ENCODE measurements at regions not wholly inside any gene's neighbourhood (a gene's known extent, or its start where the extent isn't known, plus 50 kb on each side); places are given as distances from the start of the nearest gene placed in this dataset.
"Not testable (repeated sequence)": the region's sequence is repeated elsewhere in the genome, so short reads cannot be mapped to it uniquely, and the experiment has no call there.

GRCh38 chr2:52668724-52669123 lies 1098.9 kb upstream of the CHAC2 start:
- in situ Hi-C loops (cut with HindIII; ENCODE audit: low pct_ligation_motif_present, low pct_unique_long_range_greater_than_20kb, low sequenced_read_pairs), result no loop called here
- no peak for DNase-seq

- in situ Hi-C loops (cut with HindIII; ENCODE audit: low pct_ligation_motif_present, low pct_unique_long_range_greater_than_20kb, low sequenced_read_pairs), result no loop called here
- DNase-seq, result no peak
Observed at GRCh38 chr2:52659546-52659945, 1108.1 kb upstream of the CHAC2 start.

GRCh38 chr2:52658598-52658997 lies 1109.0 kb upstream of the CHAC2 start:
- DNase-seq, result no peak
- in situ Hi-C loops (cut with HindIII; ENCODE audit: low pct_ligation_motif_present, low pct_unique_long_range_greater_than_20kb, low sequenced_read_pairs), result no loop called here

- DNase-seq, result no peak
- in situ Hi-C loops (cut with HindIII; ENCODE audit: low pct_ligation_motif_present, low pct_unique_long_range_greater_than_20kb, low sequenced_read_pairs), result no loop called here
Observed at GRCh38 chr2:52639692-52640091, 1127.9 kb upstream of the CHAC2 start.

GRCh38 chr2:52632543-52632942 lies 1135.1 kb upstream of the CHAC2 start:
- in situ Hi-C loops (cut with HindIII; ENCODE audit: low pct_ligation_motif_present, low pct_unique_long_range_greater_than_20kb, low sequenced_read_pairs), result no loop called here
- DNase-seq, result no peak

GRCh38 chr2:52629944-52630343 lies 1137.7 kb upstream of the CHAC2 start:
- in situ Hi-C loops (cut with HindIII; ENCODE audit: low pct_ligation_motif_present, low pct_unique_long_range_greater_than_20kb, low sequenced_read_pairs), result no loop called here

GRCh38 chr2:52629531-52629930 lies 1138.1 kb upstream of the CHAC2 start:
- in situ Hi-C loops (cut with HindIII; ENCODE audit: low pct_ligation_motif_present, low pct_unique_long_range_greater_than_20kb, low sequenced_read_pairs), result no loop called here

More at GRCh38 chr2:52629944-52630343, 1137.7 kb upstream of the CHAC2 start:
- no peak for DNase-seq

GRCh38 chr2:52622266-52622665 lies 1145.3 kb upstream of the CHAC2 start:
- no peak for DNase-seq
- in situ Hi-C loops (cut with HindIII; ENCODE audit: low pct_ligation_motif_present, low pct_unique_long_range_greater_than_20kb, low sequenced_read_pairs), result no loop called here

More at GRCh38 chr2:52629531-52629930, 1138.1 kb upstream of the CHAC2 start:
- no peak for DNase-seq

- in situ Hi-C loops (cut with HindIII; ENCODE audit: low pct_ligation_motif_present, low pct_unique_long_range_greater_than_20kb, low sequenced_read_pairs), result no loop called here
- no peak for DNase-seq
Observed at GRCh38 chr2:52613064-52613463, 1154.5 kb upstream of the CHAC2 start.

- no peak for DNase-seq
- in situ Hi-C loops (cut with HindIII; ENCODE audit: low pct_ligation_motif_present, low pct_unique_long_range_greater_than_20kb, low sequenced_read_pairs), result no loop called here
Observed at GRCh38 chr2:52611759-52612158, 1155.8 kb upstream of the CHAC2 start.

GRCh38 chr2:52608030-52608429 lies 1159.6 kb upstream of the CHAC2 start:
- in situ Hi-C loops (cut with HindIII; ENCODE audit: low pct_ligation_motif_present, low pct_unique_long_range_greater_than_20kb, low sequenced_read_pairs), result no loop called here
- no peak for DNase-seq

GRCh38 chr2:52597346-52597745 lies 1170.3 kb upstream of the CHAC2 start:
- DNase-seq, result no peak
- in situ Hi-C loops (cut with HindIII; ENCODE audit: low pct_ligation_motif_present, low pct_unique_long_range_greater_than_20kb, low sequenced_read_pairs), result no loop called here

GRCh38 chr2:52594026-52594425 lies 1173.6 kb upstream of the CHAC2 start:
- in situ Hi-C loops (cut with HindIII; ENCODE audit: low pct_ligation_motif_present, low pct_unique_long_range_greater_than_20kb, low sequenced_read_pairs), result no loop called here
- DNase-seq, result no peak

GRCh38 chr2:52584071-52584470 lies 1183.5 kb upstream of the CHAC2 start:
- in situ Hi-C loops (cut with HindIII; ENCODE audit: low pct_ligation_motif_present, low pct_unique_long_range_greater_than_20kb, low sequenced_read_pairs); DNase-seq: not testable (repeated sequence)

GRCh38 chr2:52572469-52572894 lies 1195.1 kb upstream of the CHAC2 start:
- in situ Hi-C loops (cut with HindIII; ENCODE audit: low pct_ligation_motif_present, low pct_unique_long_range_greater_than_20kb, low sequenced_read_pairs), result no loop called here
- no peak for DNase-seq

- in situ Hi-C loops (cut with HindIII; ENCODE audit: low pct_ligation_motif_present, low pct_unique_long_range_greater_than_20kb, low sequenced_read_pairs), result no loop called here
- DNase-seq, result no peak
Observed at GRCh38 chr2:52571380-52572347, 1195.9 kb upstream of the CHAC2 start.

- in situ Hi-C loops (cut with HindIII; ENCODE audit: low pct_ligation_motif_present, low pct_unique_long_range_greater_than_20kb, low sequenced_read_pairs), result no loop called here
- no peak for DNase-seq
Observed at GRCh38 chr2:52570716-52571115, 1196.9 kb upstream of the CHAC2 start.

GRCh38 chr2:52563151-52563550 lies 1204.5 kb upstream of the CHAC2 start:
- in situ Hi-C loops (cut with HindIII; ENCODE audit: low pct_ligation_motif_present, low pct_unique_long_range_greater_than_20kb, low sequenced_read_pairs), result no loop called here
- DNase-seq, result no peak

- in situ Hi-C loops (cut with HindIII; ENCODE audit: low pct_ligation_motif_present, low pct_unique_long_range_greater_than_20kb, low sequenced_read_pairs), result no loop called here
- DNase-seq, result no peak
Observed at GRCh38 chr2:52558265-52558664, 1209.3 kb upstream of the CHAC2 start.

GRCh38 chr2:52542297-52542696 lies 1225.3 kb upstream of the CHAC2 start:
- in situ Hi-C loops (cut with HindIII; ENCODE audit: low pct_ligation_motif_present, low pct_unique_long_range_greater_than_20kb, low sequenced_read_pairs), result no loop called here
- no peak for DNase-seq
